Colonic mucosa (tissue), 4 donors: ENCODE measurements at regions not wholly inside any gene's neighbourhood (a gene's known extent, or its start where the extent isn't known, plus 50 kb on each side); places are given as distances from the start of the nearest gene placed in this dataset.

Experiments
- DNase-seq: peaks from one replicate; pipeline ENCODE4 v3.0.0-alpha.2; 2020
- H3K27ac ChIP-seq: fragments of 200-600 bp; one replicate; pipeline ENCODE4 v1.8.0; 2021
- H3K27me3 ChIP-seq: fragments of 200-600 bp; one replicate; pipeline ENCODE4 v1.8.0; 2021
- H3K36me3 ChIP-seq: fragments of 200-600 bp; one replicate; pipeline ENCODE4 v1.8.0; 2021
- H3K4me1 ChIP-seq: fragments of 200-600 bp; one replicate; pipeline ENCODE4 v1.8.0; 2021; ENCODE audit warnings: mild to moderate bottlenecking
- H3K4me3 ChIP-seq: fragments of 200-600 bp; one replicate; pipeline ENCODE4 v1.8.0; 2021
- H3K9ac ChIP-seq, 2 donors: one replicate each; pipeline ENCODE4 v1.7.0; 2013; ENCODE audit warnings: control low read depth in 2 of 2, low read depth in 2 of 2, low read length in 2 of 2
- H3K9me3 ChIP-seq: fragments of 200-600 bp; one replicate; pipeline ENCODE4 v1.8.0; 2021
- CTCF ChIP-seq: fragments of 200-600 bp; IDR thresholded peaks from one replicate; pipeline ENCODE4 v1.8.0; 2022; ENCODE audit warnings: antibody characterized with exemption, mild to moderate bottlenecking
- intact Hi-C: fragments of 100-400 bp; cut with DNase I; formaldehyde crosslinking; loops from one replicate; pipeline ENCODE4 v1.14.1; 2022
- donor health status: healthy.
- donor health status: DM: no; HTN: no; CAD: no.
- donor health status: DM: no; HTN: no; CAD: no.

- intact Hi-C loops: no loop called here
- H3K4me3 ChIP-seq: no peak overlapping the region
- no peak for DNase-seq
- no peaks in the 10 kb centered on the region for H3K36me3 ChIP-seq
- TF ChIP-seq CTCF: no peak
- H3K4me1 ChIP-seq: no peaks in the 10 kb centered on the region
- no peak overlapping the region for H3K27ac ChIP-seq
- H3K27me3 ChIP-seq: no peaks in the 10 kb centered on the region
- H3K9ac ChIP-seq: no peak overlapping the region
- H3K9me3 ChIP-seq: no peaks in the 10 kb centered on the region
These were observed 51.6 kb upstream of the PDLIM5 start for GRCh38 chr4:94400191-94400590.
